Activated CD8-positive, alpha-beta memory T cell treated with anti-CD3 and anti-CD28 coated beads for 48 hours (primary cell): ENCODE measurements at regions not wholly inside any gene's neighbourhood (a gene's known extent, or its start where the extent isn't known, plus 50 kb on each side); places are given as distances from the start of the nearest gene placed in this dataset.

Source experiments
- DNase-seq, 3 experiments: peaks; one replicate each; pipeline ENCODE4 v3.0.0-alpha.2; 2020; ENCODE audit warnings: low read depth in 2 of 3, low spot score in 2 of 3

DNA sequence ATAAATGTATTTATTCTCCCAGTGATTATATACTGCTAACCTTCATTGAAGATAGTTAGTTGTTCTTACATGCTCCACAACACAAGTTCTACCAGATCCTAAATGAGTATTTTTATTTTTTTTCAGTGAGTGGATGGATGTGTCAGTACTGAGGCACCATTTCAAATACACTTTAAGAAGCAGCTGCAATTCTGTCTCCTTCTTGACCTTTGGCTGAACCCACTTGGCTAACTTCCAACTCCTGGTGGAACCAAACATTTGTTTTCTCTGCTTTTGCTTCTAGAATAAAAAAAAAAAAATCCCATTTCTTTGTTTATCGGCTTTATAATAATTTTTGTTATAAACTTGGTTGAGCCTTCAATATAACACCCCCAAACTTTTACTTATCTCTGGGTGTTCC, 458.3 kb upstream of the MAP3K7 start:
- no peak for DNase-seq

GRCh38 chr6:91043751-91044150, 456.9 kb upstream of the MAP3K7 start:
- no peak for DNase-seq

- DNase-seq: no peak
Observed at GRCh38 chr6:91042656-91043055, 455.8 kb upstream of the MAP3K7 start.

DNA sequence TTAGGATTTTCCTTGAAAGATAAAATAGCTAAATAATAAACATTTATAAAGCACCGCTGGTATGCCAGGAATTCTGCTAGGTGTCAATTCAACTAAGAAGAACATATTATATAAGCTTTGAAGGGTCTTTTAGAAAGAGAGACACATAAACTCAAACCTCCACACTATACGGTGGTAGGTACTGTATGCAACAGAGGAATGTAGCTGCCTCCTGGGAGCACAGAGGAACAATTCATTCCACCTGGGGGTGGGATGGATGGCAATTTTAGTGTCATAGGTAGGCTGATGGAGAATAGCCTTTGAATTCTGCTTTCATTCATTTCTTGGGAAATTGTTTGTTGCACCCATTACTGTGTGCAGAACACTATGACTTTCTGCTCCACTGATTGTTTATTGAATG, 447.1 kb upstream of the MAP3K7 start:
- no peak for DNase-seq

GRCh38 chr6:91031581-91031980, 444.7 kb upstream of the MAP3K7 start:
- DNase-seq: no peak

- DNase-seq: no peak
Observed at GRCh38 chr6:91029211-91029610, 442.3 kb upstream of the MAP3K7 start.

- DNase-seq: no peak
Observed at GRCh38 chr6:91023529-91023928, 436.7 kb upstream of the MAP3K7 start.

DNA sequence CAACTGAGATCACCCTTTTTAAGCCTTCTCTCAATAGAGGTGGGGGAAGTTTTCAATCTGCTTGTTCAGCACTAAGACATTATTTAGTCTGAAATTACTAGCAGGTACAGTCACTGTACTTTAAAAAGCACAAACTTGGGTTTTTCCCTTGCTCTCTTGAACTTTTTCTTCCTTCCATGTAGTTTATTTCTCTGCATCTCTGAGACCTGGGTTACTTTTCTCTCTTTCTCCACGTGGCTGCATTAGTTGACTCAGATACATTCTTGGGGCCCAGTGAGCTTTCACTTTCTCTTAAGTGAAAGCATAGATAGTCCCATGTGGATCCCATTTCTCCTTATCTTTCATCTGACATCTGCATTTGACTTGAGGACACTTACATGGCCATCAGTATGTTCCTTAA, 433.9 kb upstream of the MAP3K7 start:
- DNase-seq: no peak

DNA sequence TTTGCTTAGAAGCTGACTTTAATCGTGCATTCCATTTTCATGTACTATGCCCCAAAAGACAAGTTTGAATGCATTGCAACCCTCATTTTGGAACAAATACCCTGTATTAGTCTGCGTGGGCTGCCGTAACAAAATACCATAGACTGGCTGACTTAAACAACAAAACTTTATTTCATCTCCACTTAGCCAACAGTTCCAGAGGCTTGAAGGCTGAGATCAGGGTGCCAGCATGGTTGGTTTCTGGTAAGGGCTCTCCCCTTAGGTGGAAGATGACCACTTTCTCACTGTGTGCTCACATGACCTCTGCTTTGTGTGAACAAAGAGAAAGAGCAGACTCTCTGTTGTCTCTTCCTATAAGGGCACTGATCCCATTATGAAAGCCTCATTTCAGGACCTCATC, 431.7 kb upstream of the MAP3K7 start:
- DNase-seq: no peak

DNA sequence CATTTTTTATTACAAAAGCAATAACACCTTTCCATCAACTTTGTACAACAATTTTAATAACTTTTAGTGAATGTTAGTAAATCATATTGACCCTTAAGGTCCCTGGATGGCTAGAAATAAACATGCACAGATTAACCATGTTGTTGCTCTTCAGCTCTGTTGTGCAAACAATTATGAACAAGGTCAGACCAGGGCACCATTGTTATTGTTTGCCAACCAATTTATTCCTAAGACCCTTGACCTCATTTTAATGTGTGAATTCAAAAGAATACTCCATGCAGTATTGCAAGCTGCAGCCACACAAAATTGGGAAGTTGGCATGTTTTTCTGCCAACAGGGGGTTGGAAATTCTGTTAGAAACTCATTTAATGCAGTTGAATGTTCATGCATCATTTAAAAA, 426.6 kb upstream of the MAP3K7 start:
- no peak for DNase-seq

DNA sequence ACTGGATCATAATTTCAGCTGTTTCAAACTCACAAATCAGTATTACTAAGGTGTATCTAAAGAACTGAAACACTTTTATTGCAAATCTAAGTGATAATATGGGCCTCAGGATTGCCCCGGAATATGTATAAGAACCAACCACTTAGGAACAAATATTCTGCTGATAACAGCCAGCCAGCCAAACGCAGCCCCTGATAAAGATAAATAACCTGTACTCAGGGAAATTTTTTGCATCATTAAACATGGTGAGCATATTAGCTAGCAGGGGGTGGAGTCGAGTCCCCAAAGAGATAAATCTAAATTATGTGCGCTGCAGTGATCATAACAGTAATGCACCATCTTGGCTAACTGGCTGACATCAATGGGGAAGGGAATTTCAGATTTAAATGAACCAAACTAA, 410.2 kb upstream of the MAP3K7 start:
- DNase-seq: no peak

GRCh38 chr6:90993770-90994169, 406.9 kb upstream of the MAP3K7 start:
- DNase-seq: no peak

- no peak for DNase-seq
Observed at GRCh38 chr6:90989763-90990162, 402.9 kb upstream of the MAP3K7 start.

- DNase-seq: no peak
Observed at GRCh38 chr6:90984066-90984465, 397.2 kb upstream of the MAP3K7 start.

GRCh38 chr6:90983462-90983861, 396.6 kb upstream of the MAP3K7 start:
- DNase-seq: no peak

DNA sequence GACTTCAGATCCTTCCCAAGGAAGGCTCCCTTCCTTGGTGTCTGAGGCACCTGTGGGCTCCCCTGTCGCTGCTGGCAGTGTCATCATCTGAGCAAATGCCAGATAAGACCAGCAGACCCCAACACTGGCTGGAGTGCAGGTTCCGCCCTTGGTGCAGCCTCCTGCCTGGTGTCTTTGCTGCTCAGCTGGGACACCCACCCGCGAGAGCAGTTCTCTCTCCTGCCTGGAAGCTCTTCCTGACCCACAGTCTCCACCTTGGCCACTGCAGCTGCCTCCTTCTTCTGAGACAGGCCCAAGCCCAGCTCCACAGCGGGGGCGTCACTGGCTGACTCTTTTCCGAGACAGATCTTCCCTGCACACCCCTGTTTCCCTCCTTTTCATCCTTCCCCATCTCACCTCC, 395.7 kb upstream of the MAP3K7 start:
- DNase-seq: no peak

GRCh38 chr6:90982051-90982450, 395.2 kb upstream of the MAP3K7 start:
- DNase-seq: no peak

DNA sequence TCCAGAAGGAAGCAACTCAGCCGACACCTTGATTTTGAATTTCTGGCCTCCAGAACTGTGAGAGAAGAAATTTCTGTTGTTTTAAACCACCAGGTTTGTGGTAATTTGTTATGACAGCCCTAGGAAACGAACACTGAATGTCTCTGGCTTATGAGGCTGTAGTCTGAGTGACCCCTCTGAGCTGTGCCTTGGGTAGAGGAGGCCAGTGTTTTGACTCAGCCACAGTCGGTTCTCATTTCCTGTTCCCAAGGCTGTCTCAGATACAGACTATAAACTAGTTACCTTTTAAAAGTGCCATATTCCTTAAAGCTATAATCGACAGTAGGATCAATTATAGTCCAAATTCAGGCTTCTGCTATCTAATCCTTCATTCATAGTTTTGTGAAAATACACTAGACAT, 391.2 kb upstream of the MAP3K7 start:
- DNase-seq: no peak

DNA sequence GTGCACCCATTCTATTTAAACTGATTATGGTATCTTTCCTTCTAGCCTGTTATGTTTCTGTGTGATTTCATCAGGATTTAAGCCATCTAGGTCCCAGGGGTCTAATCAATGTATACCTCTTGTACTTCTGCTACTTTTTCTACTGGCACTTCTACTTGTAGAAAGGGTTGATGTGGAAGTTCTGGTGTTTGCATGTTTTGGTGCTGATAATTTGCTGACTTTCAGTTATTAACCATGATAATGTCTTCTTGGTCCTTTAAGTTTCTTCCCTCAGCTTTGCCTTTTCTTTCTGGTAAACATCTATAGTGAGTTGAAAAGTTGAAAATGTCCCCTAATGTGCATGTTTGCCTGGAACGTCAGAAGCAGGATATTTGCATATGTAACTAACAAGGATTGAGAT, 390.6 kb upstream of the MAP3K7 start:
- DNase-seq: no peak

DNA sequence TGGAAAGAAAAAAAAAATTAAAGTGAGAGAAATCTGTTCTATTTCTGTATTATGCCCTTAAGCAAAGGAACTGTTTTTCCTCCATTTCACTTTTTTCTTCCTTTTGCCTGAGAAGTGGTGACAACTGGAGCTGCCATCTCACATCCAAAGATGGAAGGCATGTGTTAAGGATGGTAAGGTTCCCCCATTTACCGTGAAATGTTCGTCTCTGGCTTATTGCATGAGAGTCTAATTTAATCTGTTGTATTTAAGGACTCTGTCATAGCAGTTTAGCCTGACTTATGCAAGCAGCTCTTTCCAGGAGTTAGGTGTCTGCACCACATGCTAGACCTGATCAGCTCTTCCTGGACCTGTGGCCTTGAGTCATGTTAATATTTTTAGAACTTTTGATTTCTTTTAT, 389.5 kb upstream of the MAP3K7 start:
- no peak for DNase-seq

GRCh38 chr6:90975741-90976140, 388.9 kb upstream of the MAP3K7 start:
- DNase-seq: no peak

- DNase-seq: no peak
Observed at GRCh38 chr6:90973188-90973587, 386.3 kb upstream of the MAP3K7 start.

DNA sequence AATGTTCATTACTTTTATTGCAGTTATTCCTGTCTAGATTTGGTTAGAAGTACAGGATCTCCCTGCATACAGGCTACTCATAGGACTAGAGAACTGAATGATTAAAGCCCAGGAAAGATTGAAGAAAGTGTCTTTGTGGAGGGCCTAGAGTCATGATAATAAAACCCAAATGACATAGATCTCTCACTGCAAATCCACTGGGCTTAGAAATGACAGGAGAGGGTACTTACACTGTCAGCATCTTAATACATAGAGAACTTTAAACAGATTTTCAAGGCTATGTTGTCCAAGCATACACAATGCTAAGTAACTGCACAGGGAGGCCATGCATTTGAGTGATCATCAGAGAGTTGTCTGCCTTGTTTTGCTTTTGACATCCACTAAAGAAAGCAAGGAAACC, 383.8 kb upstream of the MAP3K7 start:
- no peak for DNase-seq

DNA sequence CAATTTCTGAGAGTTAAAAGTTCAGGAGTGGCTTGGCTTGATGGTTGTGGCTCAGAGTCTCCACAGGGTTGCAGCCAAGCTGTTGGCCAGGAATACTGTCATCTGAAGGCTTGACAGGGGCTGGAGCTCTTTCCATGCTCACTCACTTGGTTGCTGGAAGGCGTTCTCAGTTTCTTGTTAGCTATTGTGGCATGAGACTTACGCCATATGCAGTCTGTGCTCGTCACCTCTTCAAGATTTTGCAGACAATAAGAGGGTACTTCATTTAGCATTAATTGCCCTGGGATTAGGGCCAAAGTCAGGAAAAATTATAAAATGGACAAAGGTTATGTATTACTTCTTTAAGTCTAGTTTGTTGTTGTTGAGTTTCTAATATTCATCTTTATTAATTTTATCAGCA, 380.6 kb upstream of the MAP3K7 start:
- DNase-seq: no peak
